Suprapubic skin (tissue), 3 donors: ENCODE measurements at regions not wholly inside any gene's neighbourhood (a gene's known extent, or its start where the extent isn't known, plus 50 kb on each side); places are given as distances from the start of the nearest gene placed in this dataset.

Experiments
- POLR2A ChIP-seq, 2 donors: fragments of 450-650 bp; IDR thresholded peaks; one replicate each; pipeline ENCODE4 v1.6.1; 2017; ENCODE audit warnings: antibody characterized with exemption in 2 of 2, mild to moderate bottlenecking in 2 of 2, moderate library complexity in 2 of 2
- TF ChIP-seq, protein P1 (sequence below), 2 donors: fragments of 200-600 bp in 1 of 2; fragments of 450-650 bp in 1 of 2; sonication (generic) in 1 of 2; IDR thresholded peaks; one replicate each; pipeline ENCODE4 v1.5.1; 2016 to 2019; ENCODE audit warnings: antibody characterized with exemption in 2 of 2, mild to moderate bottlenecking in 1 of 2, moderate library complexity in 1 of 2

DNA sequence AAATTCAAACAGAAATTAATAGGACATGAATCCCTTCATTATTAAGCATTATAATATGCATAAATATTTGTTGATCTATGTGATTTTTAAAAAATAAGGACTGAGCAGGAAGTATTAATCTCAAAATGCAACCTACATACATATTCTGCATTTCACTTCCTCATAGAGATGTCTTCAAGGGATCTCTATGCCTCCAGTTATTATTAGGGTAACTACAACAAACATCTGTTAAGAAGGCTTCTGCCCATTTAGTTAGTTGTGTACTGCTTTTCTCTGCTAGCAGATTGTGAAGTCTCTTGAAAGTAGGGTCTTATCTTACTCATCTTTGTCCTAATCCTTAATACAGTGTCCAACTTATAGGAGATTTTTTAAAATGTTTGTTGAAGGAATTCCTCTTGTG is 414.1 kb downstream of the ACTL7B start:
- TF ChIP-seq, protein P1, sequence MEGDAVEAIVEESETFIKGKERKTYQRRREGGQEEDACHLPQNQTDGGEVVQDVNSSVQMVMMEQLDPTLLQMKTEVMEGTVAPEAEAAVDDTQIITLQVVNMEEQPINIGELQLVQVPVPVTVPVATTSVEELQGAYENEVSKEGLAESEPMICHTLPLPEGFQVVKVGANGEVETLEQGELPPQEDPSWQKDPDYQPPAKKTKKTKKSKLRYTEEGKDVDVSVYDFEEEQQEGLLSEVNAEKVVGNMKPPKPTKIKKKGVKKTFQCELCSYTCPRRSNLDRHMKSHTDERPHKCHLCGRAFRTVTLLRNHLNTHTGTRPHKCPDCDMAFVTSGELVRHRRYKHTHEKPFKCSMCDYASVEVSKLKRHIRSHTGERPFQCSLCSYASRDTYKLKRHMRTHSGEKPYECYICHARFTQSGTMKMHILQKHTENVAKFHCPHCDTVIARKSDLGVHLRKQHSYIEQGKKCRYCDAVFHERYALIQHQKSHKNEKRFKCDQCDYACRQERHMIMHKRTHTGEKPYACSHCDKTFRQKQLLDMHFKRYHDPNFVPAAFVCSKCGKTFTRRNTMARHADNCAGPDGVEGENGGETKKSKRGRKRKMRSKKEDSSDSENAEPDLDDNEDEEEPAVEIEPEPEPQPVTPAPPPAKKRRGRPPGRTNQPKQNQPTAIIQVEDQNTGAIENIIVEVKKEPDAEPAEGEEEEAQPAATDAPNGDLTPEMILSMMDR (IDR thresholded peaks at IDR 0.05) = no peak
- TF ChIP-seq POLR2A (IDR thresholded peaks at IDR 0.05) = no peak
